ENCODE measurements at regions not wholly inside any gene's neighbourhood (a gene's known extent, or its start where the extent isn't known, plus 50 kb on each side); places are given as distances from the start of the nearest gene placed in this dataset.

- intact Hi-C loops (cut with DNase I) = loop anchor here in 1 of 3 donors (5.0 kb wide), 2 partner anchors 162 to 247 kb away; partner anchors contain the start of gene TNFAIP3
- peak; percentile 39 to 72 (median 52) for TF ChIP-seq CTCF (IDR thresholded peaks at IDR 0.05)
- ATAC-seq = peak; percentile 78 to 89 (median 82)
These were observed 161.6 kb upstream of the TNFAIP3 start for GRCh38 chr6:137705160-137706082.

GRCh38 chr6:137706083-137706750 lies 160.8 kb upstream of the TNFAIP3 start:
- no peak overlapping the region for H3K27ac ChIP-seq
- WGBS, 2 donors = 61 to 66% methylated on average over 10 of the region's 10 CpGs
- H3K36me3 ChIP-seq = no peaks in the 10 kb centered on the region
- TF ChIP-seq CTCF (IDR thresholded peaks at IDR 0.05) = no peak
- DNase-seq (no peak), FAIRE-seq (no peak), ATAC-seq (no peak)
- intact Hi-C loops (cut with DNase I) = loop anchor here in 1 of 3 donors (5.0 kb wide), 2 partner anchors 161 to 246 kb away; partner anchors contain the start of gene TNFAIP3
- H3K27me3 ChIP-seq = no peaks in the 10 kb centered on the region
- no peaks in the 10 kb centered on the region for H3K9me3 ChIP-seq
- H3K4me1 ChIP-seq = peaks cover 0 to 7% (median 0%) of the 10 kb centered on the region in 3 donors
- no peak overlapping the region for H3K4me3 ChIP-seq

More at GRCh38 chr6:137705160-137706082, 161.6 kb upstream of the TNFAIP3 start:
- peaks cover 0 to 12% (median 0%) of the 10 kb centered on the region in 3 donors for H3K4me1 ChIP-seq
- no peak overlapping the region for H3K4me3 ChIP-seq
- FAIRE-seq (no peak), DNase-seq (peak; percentile 43 to 77 (median 60))
- 40 to 47% methylated on average over 11 of the region's 11 CpGs for WGBS, 2 donors
- H3K27me3 ChIP-seq = no peaks in the 10 kb centered on the region
- H3K9me3 ChIP-seq = no peaks in the 10 kb centered on the region
- no peaks in the 10 kb centered on the region for H3K36me3 ChIP-seq
- peak overlapping the region in 1 of 4 donors; percentile 21 for H3K27ac ChIP-seq

- H3K27me3 ChIP-seq = no peaks in the 10 kb centered on the region
- H3K27ac ChIP-seq = peak overlapping the region in 1 of 4 donors; percentile 13
- FAIRE-seq (no peak), ATAC-seq (no peak), DNase-seq (no peak)
- H3K4me3 ChIP-seq = no peak overlapping the region
- H3K9me3 ChIP-seq = no peaks in the 10 kb centered on the region
- TF ChIP-seq CTCF (IDR thresholded peaks at IDR 0.05) = no peak
- H3K4me1 ChIP-seq = peaks cover 0 to 5% (median 0%) of the 10 kb centered on the region in 3 donors
- intact Hi-C loops (cut with DNase I) = loop anchor here in 1 of 3 donors (5.0 kb wide), 2 partner anchors 160 to 245 kb away; partner anchors contain the start of gene TNFAIP3
- H3K36me3 ChIP-seq = no peaks in the 10 kb centered on the region
- 76 to 82% methylated on average over 9 of the region's 9 CpGs for WGBS, 2 donors
These were observed 159.9 kb upstream of the TNFAIP3 start for GRCh38 chr6:137707038-137707589.

GRCh38 chr6:137707590-137708360 lies 159.3 kb upstream of the TNFAIP3 start:
- peak in 3 of 6 donors; percentile 37 to 66 (median 38) for DNase-seq
- ATAC-seq = peak in 3 of 4 donors; percentile 77 to 84 (median 83)
- intact Hi-C loops (cut with DNase I) = loop anchor here in 1 of 3 donors (5.0 kb wide), 2 partner anchors 160 to 245 kb away; partner anchors contain the start of gene TNFAIP3
- H3K9me3 ChIP-seq = no peaks in the 10 kb centered on the region
- H3K27ac ChIP-seq = peak overlapping the region in 1 of 4 donors; percentile 13
- peaks cover 0 to 5% (median 0%) of the 10 kb centered on the region in 3 donors for H3K4me1 ChIP-seq
- H3K27me3 ChIP-seq = no peaks in the 10 kb centered on the region
- WGBS, 2 donors = 9 to 12% methylated on average over 13 of the region's 13 CpGs
- peak; percentile 24 to 64 (median 61) for TF ChIP-seq CTCF (IDR thresholded peaks at IDR 0.05)
- no peaks in the 10 kb centered on the region for H3K36me3 ChIP-seq
- FAIRE-seq = peak; percentile 70
- H3K4me3 ChIP-seq = peak overlapping the region in 1 of 4 donors; percentile 13
